HUDEP-2 (cell line): ENCODE measurements at regions not wholly inside any gene's neighbourhood (a gene's known extent, or its start where the extent isn't known, plus 50 kb on each side); places are given as distances from the start of the nearest gene placed in this dataset.

ENCODE experiments used
- DNase-seq, 76 experiments: peaks; one replicate each; lab custom pipeline; 2025; ENCODE audit not compliant: unreplicated experiment in 76 of 76; lab: John Stamatoyannopoulos, UW

DNA sequence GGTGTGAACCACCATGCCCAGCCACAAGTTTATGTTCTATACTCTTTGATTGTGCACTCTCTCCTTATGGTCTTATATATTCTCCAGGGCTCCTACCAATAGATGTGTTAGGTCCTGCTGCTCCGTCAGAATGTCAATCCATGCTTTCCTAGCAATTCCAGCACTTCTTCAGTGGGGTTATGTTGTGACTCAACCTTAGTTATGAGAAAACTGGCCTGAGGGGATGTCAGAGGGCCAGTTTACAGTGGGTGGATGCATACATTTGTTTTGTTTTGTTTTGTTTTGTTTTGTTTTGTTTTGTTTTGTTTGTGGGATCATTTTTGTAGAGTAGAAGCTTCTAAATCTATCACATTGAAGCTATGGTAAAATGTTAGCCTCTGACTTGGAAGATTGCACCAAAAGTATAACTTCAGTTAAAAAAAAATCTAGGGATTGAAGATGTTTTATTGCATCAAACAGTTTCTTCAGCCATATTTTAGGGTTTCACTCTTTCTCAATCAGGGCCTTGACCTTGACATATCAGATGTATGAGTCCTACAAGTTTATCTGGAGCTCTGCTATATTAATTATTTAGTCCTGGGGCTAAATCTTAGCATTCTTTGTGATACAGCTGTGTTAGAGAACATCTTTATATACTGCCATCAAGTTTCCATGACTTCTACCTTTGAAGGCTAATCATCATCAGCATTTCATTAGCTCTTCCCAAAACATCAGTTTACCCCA lies 191.6 kb upstream of the CNTN5 start:
- DNase-seq, result no peak

DNA sequence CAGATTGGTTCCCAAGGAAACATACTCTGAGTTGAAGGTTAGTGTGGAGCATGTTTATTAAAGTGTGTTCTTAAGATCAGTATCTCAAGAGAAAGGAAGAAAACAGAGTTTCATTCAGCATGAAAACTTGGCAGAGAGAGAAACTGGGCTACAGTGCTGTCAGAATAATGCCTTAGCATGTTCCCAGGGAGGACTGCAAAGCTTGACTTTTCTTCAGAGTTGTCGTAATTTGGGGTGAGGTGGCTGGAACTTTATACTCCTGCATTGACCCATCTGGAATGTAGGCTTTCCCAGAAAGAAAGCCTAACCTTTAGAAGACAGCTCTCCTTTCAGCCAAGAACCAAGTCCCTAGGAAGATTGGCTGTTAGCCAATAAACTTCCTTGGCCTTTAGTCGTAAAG lies 190.8 kb upstream of the CNTN5 start:
- DNase-seq, result no peak

DNA sequence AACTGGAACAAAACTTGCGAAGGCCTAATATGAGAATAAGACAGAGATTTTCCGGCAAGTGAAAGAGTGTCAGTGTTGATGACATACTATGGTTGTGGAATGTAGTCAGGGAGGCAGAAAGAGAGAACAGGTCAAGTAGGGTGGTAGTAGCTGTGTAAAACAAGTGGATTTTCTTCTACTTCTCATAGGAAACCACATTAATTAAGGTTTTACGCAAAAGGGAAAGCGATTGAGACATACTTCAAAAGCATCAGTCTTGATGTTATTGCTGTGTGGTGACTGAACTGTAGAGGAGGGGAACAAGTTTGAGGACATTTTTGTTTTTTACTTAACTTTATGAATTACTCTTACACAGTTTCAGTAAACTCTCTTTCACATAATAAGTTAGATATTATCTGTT lies 186.0 kb upstream of the CNTN5 start:
- no peak for DNase-seq

DNA sequence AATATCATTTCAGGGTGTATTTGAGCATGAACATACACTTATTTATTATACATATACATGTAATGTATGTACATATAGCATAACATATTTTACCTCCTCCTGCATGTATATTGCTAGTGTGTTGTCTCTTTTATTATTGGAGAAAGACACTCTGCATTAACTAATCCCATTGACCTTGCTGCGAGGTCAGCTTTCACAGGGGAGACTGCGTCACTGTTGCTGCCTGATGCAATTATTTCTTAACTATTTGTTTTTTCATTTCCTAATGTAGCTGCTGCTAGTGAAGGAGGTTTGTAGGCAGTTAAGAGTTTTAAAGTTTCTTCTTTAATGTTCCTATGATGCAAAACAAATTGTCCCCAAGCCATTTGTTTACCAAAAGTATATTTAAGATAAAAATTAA lies 185.4 kb upstream of the CNTN5 start:
- DNase-seq, result no peak

DNA sequence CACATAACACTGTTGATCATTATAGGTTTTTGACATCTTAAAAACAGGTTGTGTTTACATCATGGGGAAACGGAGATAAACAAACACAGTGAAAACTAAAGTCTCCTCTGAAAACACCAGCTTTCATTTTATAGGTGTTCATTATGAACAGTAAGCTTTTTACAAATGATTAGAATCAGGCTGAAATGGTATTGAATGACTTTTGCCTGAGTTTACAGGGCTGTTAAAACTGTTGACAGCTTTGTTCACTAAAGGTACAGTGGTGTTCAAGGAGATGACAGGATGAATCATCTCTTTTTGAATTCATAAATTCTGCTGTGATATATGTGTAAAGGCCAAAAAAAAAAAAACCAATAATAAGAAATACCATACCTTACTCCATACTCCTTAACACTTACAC lies 184.6 kb upstream of the CNTN5 start:
- DNase-seq, result no peak

DNA sequence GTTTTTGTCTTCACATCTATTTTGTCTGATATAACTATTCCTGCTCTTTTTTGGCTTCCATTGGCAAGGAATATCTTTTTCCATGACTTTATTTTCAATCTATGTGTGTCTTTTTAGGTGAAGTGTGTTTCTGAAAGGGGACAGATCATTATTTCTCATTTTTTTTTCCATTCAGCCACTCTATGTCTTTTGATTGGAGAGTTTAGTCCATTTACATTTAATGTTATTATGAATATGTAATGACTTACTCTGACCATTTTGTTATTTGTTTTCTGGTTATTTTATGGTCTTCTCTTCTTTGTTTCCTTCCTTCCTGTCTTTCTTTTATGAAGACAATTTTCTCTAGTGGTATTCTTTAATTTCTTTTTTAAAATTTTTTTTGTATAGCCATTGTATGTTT lies 178.6 kb upstream of the CNTN5 start:
- no peak for DNase-seq

DNA sequence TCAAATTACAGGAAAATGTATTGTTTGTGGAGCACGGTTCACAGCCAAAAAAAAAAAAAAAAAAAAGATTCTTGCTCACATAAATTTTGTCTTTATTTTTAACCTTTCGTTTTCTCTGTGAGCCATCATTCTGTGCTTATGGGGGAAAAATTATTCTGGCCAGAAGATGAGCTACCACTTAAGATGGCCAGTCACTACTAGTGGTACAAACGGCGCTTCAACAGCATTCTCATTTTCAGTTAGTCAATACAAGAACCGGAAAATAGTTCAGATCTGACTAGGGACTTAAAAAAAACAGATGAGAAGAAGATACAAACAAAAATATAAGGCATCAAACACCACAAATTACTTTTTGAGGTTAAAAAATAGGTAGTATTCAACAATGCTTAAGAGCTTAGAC lies 158.6 kb upstream of the CNTN5 start:
- no peak for DNase-seq

DNA sequence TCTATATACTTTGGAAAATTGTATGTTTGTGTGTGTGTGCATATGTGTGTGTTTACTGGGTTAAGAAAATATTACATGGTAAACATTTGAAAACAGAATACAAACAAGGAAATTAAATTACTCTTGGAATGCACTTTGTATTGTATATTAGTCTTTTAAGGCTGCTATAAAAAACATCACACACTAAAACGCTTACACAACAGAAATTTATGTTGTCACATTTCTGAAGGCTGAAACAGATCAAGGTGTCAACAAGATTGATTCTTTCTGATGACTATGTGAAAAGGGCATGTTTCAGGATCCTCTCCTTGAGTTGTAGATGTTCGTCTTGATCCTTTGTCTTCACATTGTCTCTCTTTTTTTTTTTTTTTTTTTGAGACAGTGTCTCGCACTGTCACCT lies 149.1 kb upstream of the CNTN5 start:
- DNase-seq, result no peak

DNA sequence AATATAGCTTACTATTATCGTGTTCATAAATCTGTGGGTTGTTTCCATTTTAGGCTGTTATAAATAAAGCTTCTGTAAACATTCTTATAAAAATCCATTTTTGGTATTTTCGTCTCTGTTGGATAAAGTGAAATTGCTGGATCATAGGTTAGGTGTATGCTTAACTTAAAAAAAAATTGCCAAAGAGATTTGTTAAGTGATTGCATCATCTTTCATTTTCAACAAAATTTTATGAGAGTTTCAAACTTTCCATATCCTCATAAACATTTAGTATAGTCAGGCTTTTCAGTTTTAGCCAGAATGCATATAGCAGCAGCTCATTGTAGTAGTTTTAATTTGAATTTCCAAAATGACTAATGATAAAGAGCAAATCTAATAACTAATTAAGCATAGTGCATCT lies 146.7 kb upstream of the CNTN5 start:
- no peak for DNase-seq

DNA sequence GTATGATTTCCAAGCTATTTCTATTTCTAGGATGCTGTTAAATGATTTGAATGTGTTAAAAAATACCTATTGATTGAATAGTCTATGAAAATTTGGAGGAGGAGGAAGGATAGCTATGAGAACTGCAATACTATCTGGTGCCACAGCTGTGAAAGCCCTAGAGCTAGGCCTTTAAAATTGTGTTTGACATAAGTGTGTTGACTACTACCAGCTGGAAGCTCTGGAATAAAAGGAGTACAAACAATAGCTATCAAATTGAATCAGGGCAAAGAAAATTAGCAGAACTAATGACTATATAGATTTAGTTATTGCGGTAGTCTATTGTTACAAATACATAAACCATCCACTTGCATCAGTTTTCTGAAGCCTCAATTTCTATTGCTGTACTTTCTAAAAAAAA lies 124.8 kb upstream of the CNTN5 start:
- DNase-seq, result no peak

DNA sequence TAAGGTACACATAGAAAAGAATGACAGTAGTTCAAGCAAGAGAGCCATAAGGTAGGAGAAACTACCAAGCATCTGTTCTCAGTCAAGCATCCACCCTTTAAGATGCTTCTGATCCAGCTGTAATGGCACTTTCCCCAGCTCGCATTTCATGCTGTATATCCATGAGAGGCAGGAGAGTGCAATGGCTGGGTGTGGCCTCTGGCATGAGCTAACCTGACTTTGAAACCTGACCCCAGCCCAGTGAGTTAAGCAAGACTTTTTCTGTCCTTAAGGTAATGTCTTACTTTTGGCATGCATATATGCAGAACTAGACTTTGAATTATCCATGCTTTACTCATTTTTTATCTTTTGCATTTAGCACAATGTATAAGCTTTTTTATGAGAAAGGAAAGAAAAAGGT lies 79.8 kb upstream of the CNTN5 start:
- DNase-seq, result no peak

DNA sequence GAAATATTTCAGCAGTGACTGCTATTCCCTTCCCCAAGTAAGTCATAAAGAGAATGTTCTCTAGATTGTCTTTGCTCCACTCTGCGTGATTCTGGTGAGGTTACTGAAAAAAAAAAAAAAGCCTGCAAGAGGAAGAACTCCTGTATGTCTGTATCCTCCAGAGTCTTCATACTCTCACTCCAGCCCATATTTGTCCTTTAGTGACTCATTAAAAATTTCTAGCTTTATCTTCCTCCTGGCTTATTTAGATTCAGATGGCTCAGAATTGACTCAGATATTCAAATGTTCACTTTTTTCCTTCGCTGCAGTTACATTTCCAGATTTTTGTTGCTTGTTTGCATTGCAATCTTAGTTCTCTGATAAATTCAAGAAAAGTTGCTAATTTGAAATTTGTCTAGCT lies 76.3 kb upstream of the CNTN5 start:
- no peak for DNase-seq

DNA sequence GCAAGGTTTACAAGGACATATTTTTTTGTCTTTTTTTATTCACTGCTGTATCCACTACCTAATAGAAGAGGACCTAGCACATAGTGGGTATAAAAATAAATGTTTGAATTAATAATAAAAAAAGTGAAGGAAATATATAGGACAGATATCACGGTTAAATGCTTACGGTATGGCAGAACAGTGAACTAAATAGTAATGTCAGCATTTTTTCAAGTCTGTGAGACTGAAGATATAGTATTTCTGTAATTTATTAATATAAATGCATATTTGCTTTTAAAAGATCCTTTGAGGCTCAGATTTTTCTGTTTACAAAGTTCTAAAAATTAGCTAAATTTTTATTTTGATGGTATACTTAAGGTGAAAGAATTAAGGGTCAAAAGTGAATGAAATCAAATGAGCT lies 68.6 kb upstream of the CNTN5 start:
- DNase-seq, result no peak

DNA sequence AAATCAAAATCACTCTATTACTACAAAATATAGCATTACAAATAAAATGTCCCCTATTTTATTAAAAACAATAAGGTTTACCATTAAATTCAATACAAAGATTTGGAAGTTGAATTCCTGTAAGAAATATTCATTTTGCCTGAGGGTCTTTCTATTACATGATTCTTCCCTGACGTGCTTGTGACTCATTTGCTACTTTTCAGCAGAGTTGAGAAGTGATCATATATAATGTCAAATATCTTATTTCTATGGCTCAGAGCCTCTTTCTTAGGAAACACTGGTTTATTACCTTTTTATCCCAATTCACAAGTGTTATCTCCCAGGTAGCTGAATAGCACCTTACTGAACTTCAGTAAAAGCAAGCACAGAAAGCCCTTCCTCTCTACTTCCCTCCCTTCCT lies 65.2 kb upstream of the CNTN5 start:
- DNase-seq, result no peak

DNA sequence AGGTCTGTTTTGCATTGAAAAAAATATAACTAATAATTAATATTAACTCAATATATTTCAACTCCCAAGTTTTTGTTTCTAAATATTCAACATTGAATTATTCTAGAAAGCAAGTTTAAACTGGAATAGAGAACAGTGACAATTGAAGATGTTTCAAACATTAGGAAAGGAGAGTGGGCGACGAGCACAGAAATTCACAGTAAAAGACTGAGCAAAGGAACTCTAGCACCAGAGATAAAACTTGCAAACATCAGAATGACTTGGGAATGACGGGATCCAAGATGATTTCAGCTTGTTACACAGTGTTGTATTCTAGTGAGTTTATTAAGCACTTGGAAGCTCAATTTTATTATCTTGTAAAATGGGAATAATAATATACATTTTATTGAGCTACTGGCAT lies 56.6 kb upstream of the CNTN5 start:
- DNase-seq, result no peak

DNA sequence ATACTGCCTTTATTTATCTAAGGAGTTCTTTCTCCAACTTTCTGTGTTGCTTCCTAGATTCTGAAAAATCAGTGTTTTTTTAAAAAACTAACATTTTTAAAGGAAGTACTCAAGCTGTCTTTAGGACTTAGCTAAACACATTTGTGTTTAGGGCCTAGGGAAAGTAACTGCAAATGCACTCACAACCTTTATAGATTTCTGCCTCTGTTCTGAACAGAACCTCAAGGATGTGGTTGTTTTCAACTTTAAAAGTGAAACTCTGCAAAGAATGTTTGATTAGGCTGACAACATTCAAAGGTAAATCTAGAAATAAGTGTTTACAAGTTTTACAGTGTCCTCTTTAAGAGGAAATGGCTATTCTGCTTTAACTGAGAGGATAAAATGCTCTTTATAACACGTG lies 55.4 kb upstream of the CNTN5 start:
- no peak for DNase-seq

DNA sequence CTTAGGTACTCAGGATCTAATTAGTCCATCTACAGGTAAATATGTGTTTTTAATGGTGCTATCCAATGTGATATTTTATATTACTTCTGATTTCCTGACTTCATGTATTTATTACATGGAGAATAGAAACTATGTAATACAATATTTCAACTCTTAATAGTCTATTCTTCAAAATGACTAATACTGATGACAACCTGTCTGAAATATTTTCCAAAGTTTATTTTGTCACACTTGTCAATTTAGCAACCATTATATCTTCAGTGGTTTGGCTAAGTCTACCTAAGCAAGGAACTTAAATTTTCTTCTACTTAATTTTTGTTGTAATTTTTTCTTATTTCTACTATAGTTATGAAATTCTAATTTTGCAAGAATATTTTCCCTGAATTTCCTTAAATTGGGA lies 55.0 kb upstream of the CNTN5 start:
- no peak for DNase-seq

DNA sequence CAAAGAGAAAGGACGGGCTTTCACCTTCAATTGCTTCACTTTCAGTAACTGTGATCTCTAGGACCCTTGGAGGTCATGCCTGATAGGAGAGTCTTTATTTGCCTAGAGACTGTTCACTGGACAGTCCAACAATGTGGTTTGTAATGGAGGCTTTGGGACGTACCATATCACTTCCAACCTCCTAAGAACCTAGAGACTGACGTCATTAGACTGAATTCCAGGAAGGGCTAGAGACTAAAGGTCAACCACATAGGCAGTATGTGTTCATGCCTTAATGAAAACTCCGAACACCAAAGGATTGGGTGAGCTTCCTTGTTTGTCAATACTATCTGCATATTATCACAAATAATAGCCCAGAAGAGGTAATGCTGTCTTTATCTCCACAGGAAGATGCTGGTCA lies 53.7 kb upstream of the CNTN5 start:
- DNase-seq, result no peak
